Right ventricle myocardium inferior (tissue), 1 donor: ENCODE measurements at regions not wholly inside any gene's neighbourhood (a gene's known extent, or its start where the extent isn't known, plus 50 kb on each side); places are given as distances from the start of the nearest gene placed in this dataset.

Experiments used
- ATAC-seq: fragments of 200-7000 bp; cut with Tn5 transposase; one replicate; pipeline ENCODE4 v1.9.1; 2020; ENCODE audit warnings: mild to moderate bottlenecking, moderate library complexity
- DNase-seq: peaks from one replicate; pipeline ENCODE4 v3.0.0; 2021; ENCODE audit errors: missing footprints
- intact Hi-C: fragments of 100-400 bp; cut with DNase I; formaldehyde crosslinking; loops from one replicate; pipeline ENCODE4 v1.11.0; 2022
- donor health status: DM: no; HTN: yes; CAD: no; lungs with severe emphysema.

- no peak for ATAC-seq
- intact Hi-C loops: no loop called here
- DNase-seq: no peak
These were observed 144.2 kb upstream of the TNFAIP3 start for GRCh38 chr6:137722749-137723272.

GRCh38 chr6:137723273-137724017, 143.6 kb upstream of the TNFAIP3 start:
- intact Hi-C loops: no loop called here
- no peak for ATAC-seq
- DNase-seq: no peak

- ATAC-seq (no peak), DNase-seq (no peak)
- intact Hi-C loops: no loop called here
These were observed 143.0 kb upstream of the TNFAIP3 start for GRCh38 chr6:137724018-137724403.

- intact Hi-C loops: no loop called here
- DNase-seq: peak; percentile 65
- no peak for ATAC-seq
These were observed 142.4 kb upstream of the TNFAIP3 start for GRCh38 chr6:137724495-137725211.

GRCh38 chr6:137725949-137726348, 141.1 kb upstream of the TNFAIP3 start:
- DNase-seq: no peak
- intact Hi-C loops: no loop called here
- ATAC-seq: no peak

GRCh38 chr6:137726582-137726981, 140.5 kb upstream of the TNFAIP3 start:
- DNase-seq (no peak), ATAC-seq (no peak)
- intact Hi-C loops: no loop called here

- no peak for ATAC-seq
- intact Hi-C loops: no loop called here
These were observed 139.8 kb upstream of the TNFAIP3 start for GRCh38 chr6:137727216-137727765.

GRCh38 chr6:137728386-137729349, 138.4 kb upstream of the TNFAIP3 start:
- DNase-seq (no peak), ATAC-seq (peak; percentile 78)
- intact Hi-C loops: no loop called here

More at GRCh38 chr6:137727216-137727765, 139.8 kb upstream of the TNFAIP3 start:
- no peak for DNase-seq

- no peak for ATAC-seq
- no peak for DNase-seq
- intact Hi-C loops: no loop called here
These were observed 137.0 kb upstream of the TNFAIP3 start for GRCh38 chr6:137729866-137730629.

- intact Hi-C loops: no loop called here
- no peak for DNase-seq
- ATAC-seq: no peak
These were observed 135.5 kb upstream of the TNFAIP3 start for GRCh38 chr6:137731600-137731959.

GRCh38 chr6:137731960-137732616, 135.0 kb upstream of the TNFAIP3 start:
- no peak for DNase-seq
- ATAC-seq: no peak
- intact Hi-C loops: no loop called here

GRCh38 chr6:137733372-137733771, 133.7 kb upstream of the TNFAIP3 start:
- intact Hi-C loops: no loop called here
- DNase-seq (no peak), ATAC-seq (no peak)

GRCh38 chr6:137734005-137734874, 132.8 kb upstream of the TNFAIP3 start:
- DNase-seq (no peak), ATAC-seq (no peak)
- intact Hi-C loops: no loop called here

- DNase-seq (no peak), ATAC-seq (peak; percentile 65)
- intact Hi-C loops: no loop called here
These were observed 132.2 kb upstream of the TNFAIP3 start for GRCh38 chr6:137734875-137735182.

- DNase-seq: no peak
- intact Hi-C loops: no loop called here
- no peak for ATAC-seq
These were observed 130.8 kb upstream of the TNFAIP3 start for GRCh38 chr6:137736048-137736818.

- ATAC-seq (no peak), DNase-seq (no peak)
- intact Hi-C loops: no loop called here
These were observed 130.1 kb upstream of the TNFAIP3 start for GRCh38 chr6:137736911-137737310.
